Gastrocnemius medialis (tissue), 4 donors: ENCODE measurements at regions not wholly inside any gene's neighbourhood (a gene's known extent, or its start where the extent isn't known, plus 50 kb on each side); places are given as distances from the start of the nearest gene placed in this dataset.

Experiments
- CTCF ChIP-seq, 5 experiments: fragments of 450-650 bp in 3 of 5; fragments of 200-600 bp in 2 of 5; sonication (generic) in 2 of 5; IDR thresholded peaks in 4 of 5; conservative IDR thresholded peaks in 1 of 5; 1 replicate in 4 of 5; 2 replicates in 1 of 5; pipeline ENCODE4 v1.5.1; 2016 to 2019; ENCODE audit warnings: antibody characterized with exemption in 5 of 5, mild to moderate bottlenecking in 3 of 5, moderate library complexity in 3 of 5
- POLR2A ChIP-seq, 2 donors: fragments of 450-650 bp; IDR thresholded peaks; one replicate each; pipeline ENCODE4 v1.6.1; 2017; ENCODE audit warnings: antibody characterized with exemption in 2 of 2, mild to moderate bottlenecking in 2 of 2, moderate library complexity in 2 of 2

DNA sequence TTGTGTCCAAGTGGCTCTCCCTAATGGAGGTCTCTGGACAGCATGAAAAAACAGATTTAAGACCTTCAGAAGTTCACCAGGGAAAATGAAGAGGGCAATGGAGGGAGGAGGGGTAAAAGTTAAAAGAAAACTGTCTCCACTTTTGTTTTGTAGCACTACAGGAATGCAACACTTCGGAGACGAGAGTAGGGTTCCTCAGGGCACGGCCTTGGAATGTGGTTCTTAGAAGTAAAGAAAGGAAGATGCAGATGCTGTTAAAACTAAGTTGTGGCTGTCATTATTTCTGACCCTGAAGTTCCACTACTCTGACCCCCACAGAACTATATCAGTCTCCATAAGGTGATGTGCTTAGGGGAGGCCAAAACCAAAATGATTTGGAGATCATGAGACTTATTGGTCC, 335.1 kb downstream of the XPNPEP1 start:
- no peak for TF ChIP-seq CTCF (IDR thresholded peaks at IDR 0.05 in 4 of 5, conservative IDR thresholded peaks at IDR 0.05 in 1 of 5)
- no peak for TF ChIP-seq POLR2A (IDR thresholded peaks at IDR 0.05)
